B cell (primary cell): ENCODE measurements at regions not wholly inside any gene's neighbourhood (a gene's known extent, or its start where the extent isn't known, plus 50 kb on each side); places are given as distances from the start of the nearest gene placed in this dataset.

Experiments
- ATAC-seq: fragments of 200-7000 bp; cut with Tn5 transposase; one replicate; pipeline ENCODE4 v1.10.0; 2021; ENCODE audit warnings: low read depth, mild to moderate bottlenecking, moderate number of reproducible peaks, moderate library complexity
- CTCF ChIA-PET: fragments of 350-600 bp; sonication (Branson Sonifier 250); formaldehyde crosslinking; loops from one replicate; lab custom pipeline; 2021; ENCODE audit warnings: antibody characterized with exemption, inconsistent platforms; lab: Charles Lee
- POLR2A ChIA-PET: fragments of 350-600 bp; sonication (Branson Sonifier 250); formaldehyde crosslinking; loops from one replicate; lab custom pipeline; 2021; ENCODE audit warnings: antibody characterized with exemption; lab: Charles Lee
- DNase-seq: peaks from one replicate; pipeline ENCODE4 v3.0.0; 2013
- H2AFZ ChIP-seq: 2 replicates; pipeline ENCODE4 v1.6.1; 2012; ENCODE audit warnings: mild to moderate bottlenecking, low read depth, low read length; ENCODE audit not compliant: insufficient read depth, poor library complexity, severe bottlenecking
- H3K27ac ChIP-seq, 2 donors: 1 replicate in 1 of 2; 2 replicates in 1 of 2; pipeline ENCODE4 v1.5.1; 2012 to 2013; ENCODE audit warnings: low read length in 2 of 2, mild to moderate bottlenecking in 2 of 2, moderate library complexity in 1 of 2
- H3K27me3 ChIP-seq, 4 experiments: fragments of 200-600 bp in 1 of 4; sonication (generic) in 1 of 4; replicated peaks in 1 of 4; 1 replicate in 2 of 4; 2 replicates in 2 of 4; pipeline versions ENCODE4 v1.6.1 to v1.7.0; 2013 to 2016; ENCODE audit warnings: low read length in 3 of 4, mild to moderate bottlenecking in 2 of 4, mixed read lengths in 1 of 4, moderate library complexity in 1 of 4; ENCODE audit not compliant: insufficient read depth in 4 of 4, control insufficient read depth in 3 of 4; ENCODE audit errors: control extremely low read depth in 1 of 4
- H3K36me3 ChIP-seq, 2 experiments: replicated peaks in 1 of 2; 1 replicate in 1 of 2; 2 replicates in 1 of 2; pipeline versions ENCODE4 v1.6.1 to v1.7.1; 2013; ENCODE audit warnings: low read length in 1 of 2; ENCODE audit not compliant: insufficient read depth in 2 of 2, control insufficient read depth in 1 of 2; ENCODE audit errors: control extremely low read depth in 1 of 2, extremely low read depth in 1 of 2
- H3K4me1 ChIP-seq, 2 donors: fragments of 200-600 bp in 1 of 2; sonication (generic) in 1 of 2; 1 replicate in 1 of 2; 2 replicates in 1 of 2; pipeline versions ENCODE4 v1.5.1 to v1.6.1; 2013 to 2017; ENCODE audit warnings: low read length in 2 of 2; ENCODE audit not compliant: control insufficient read depth in 2 of 2, insufficient read depth in 2 of 2
- H3K4me2 ChIP-seq: replicated peaks from 2 replicates; pipeline ENCODE3; 2012; ENCODE audit warnings: mild to moderate bottlenecking, low read depth, low read length; ENCODE audit not compliant: poor library complexity, severe bottlenecking
- H3K4me3 ChIP-seq, 5 experiments: fragments of 200-600 bp in 1 of 5; sonication (generic) in 1 of 5; 1 replicate in 3 of 5; 2 replicates in 2 of 5; pipeline versions ENCODE4 v1.5.1 to v1.7.0; 2011 to 2016; ENCODE audit warnings: low read length in 4 of 5, mild to moderate bottlenecking in 4 of 5, low read depth in 2 of 5, control low read depth in 1 of 5, moderate library complexity in 1 of 5; ENCODE audit not compliant: insufficient read depth in 1 of 5; ENCODE audit errors: control extremely low read depth in 1 of 5, extremely low read depth in 1 of 5
- H3K79me2 ChIP-seq: fragments of 200-600 bp; sonication (generic); one replicate; pipeline ENCODE4 v1.6.0; 2016; ENCODE audit warnings: low read length; ENCODE audit not compliant: control insufficient read depth, insufficient read depth
- H3K9ac ChIP-seq: fragments of 200-600 bp; sonication (generic); 2 replicates; pipeline ENCODE4 v1.6.1; 2017; ENCODE audit warnings: mild to moderate bottlenecking, low read length, moderate library complexity
- H3K9me3 ChIP-seq, 3 donors: one replicate each; pipeline versions ENCODE4 v1.6.1 to v1.7.1; 2013; ENCODE audit warnings: low read length in 2 of 3; ENCODE audit not compliant: control insufficient read depth in 2 of 3, insufficient read depth in 1 of 3; ENCODE audit errors: control extremely low read depth in 1 of 3
- H4K20me1 ChIP-seq: 2 replicates; pipeline ENCODE4 v1.6.0; 2012; ENCODE audit warnings: mild to moderate bottlenecking, low read length; ENCODE audit not compliant: insufficient read depth, control insufficient read depth, poor library complexity, severe bottlenecking
- H3K27ac Mint-ChIP-seq: one replicate; pipeline ENCODE4 v1.8.0; 2021; ENCODE audit warnings: mixed read lengths
- H3K27me3 Mint-ChIP-seq: one replicate; pipeline ENCODE4 v1.8.0; 2021; ENCODE audit warnings: mixed read lengths
- H3K4me1 Mint-ChIP-seq: one replicate; pipeline ENCODE4 v1.8.0; 2021; ENCODE audit warnings: mixed read lengths
- H3K4me3 Mint-ChIP-seq: one replicate; pipeline ENCODE4 v1.8.0; 2021; ENCODE audit warnings: mixed read lengths
- H3K9me3 Mint-ChIP-seq: one replicate; pipeline ENCODE4 v1.8.0; 2022; ENCODE audit warnings: mixed read lengths; ENCODE audit not compliant: insufficient read depth
- EZH2 ChIP-seq: IDR thresholded peaks from 2 replicates; pipeline ENCODE4 v1.6.1; 2012; ENCODE audit warnings: borderline replicate concordance, low read depth, mild to moderate bottlenecking, moderate library complexity, low read length; ENCODE audit not compliant: insufficient read depth, poor library complexity, severe bottlenecking
- WGBS: methylation state at CpG from one replicate; pipeline ENCODE4 v1.1.5; 2013; ENCODE audit warnings: missing lambda C conversion rate; ENCODE audit not compliant: insufficient coverage; 5-methylcytosine and 5-hydroxymethylcytosine counted together
- intact Hi-C: fragments of 100-400 bp; cut with micrococcal nuclease; formaldehyde crosslinking; loops from one replicate; pipeline ENCODE4 v1.10.0; 2022
- TF ChIP-seq, protein P1 (sequence below): fragments of 200-600 bp; IDR thresholded peaks from one replicate; pipeline ENCODE4 v1.8.0; 2022; ENCODE audit warnings: antibody characterized with exemption, mild to moderate bottlenecking

DNA sequence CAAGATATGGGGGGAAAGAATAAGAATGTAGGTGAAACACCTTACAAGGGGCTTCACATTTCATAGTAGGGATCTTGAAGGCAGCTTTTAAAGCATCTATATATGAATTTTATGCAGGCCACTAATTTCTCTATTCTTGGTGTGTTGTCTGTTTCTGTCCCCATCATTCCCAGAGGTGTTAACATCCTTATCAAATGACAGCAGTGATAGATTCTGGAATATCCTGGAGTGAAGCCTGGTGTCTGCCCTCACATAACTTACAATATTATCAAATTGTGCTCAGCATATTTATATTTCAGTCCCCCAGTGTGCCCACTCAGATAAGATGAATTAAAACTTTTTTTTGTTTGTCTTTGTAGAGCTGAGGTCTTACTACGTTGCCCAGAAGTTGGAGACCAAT lies 486.2 kb downstream of the EPHA4 start:
- Histone ChIP-seq H3K9me3 (no peaks in the 10 kb centered on the region), H3K4me3 (no peak overlapping the region), H3K79me2 (no peaks in the 10 kb centered on the region), H3K4me1 (no peaks in the 10 kb centered on the region), H2AFZ (no peak overlapping the region), H3K27ac (no peak overlapping the region), H4K20me1 (no peaks in the 10 kb centered on the region), H3K27me3 (no peaks in the 10 kb centered on the region), H3K36me3 (no peaks in the 10 kb centered on the region), H3K4me2 (no peak overlapping the region), H3K9ac (no peak overlapping the region)
- POLR2A ChIA-PET: no interaction called here
- no peaks in the 10 kb centered on the region for H3K27me3 Mint-ChIP-seq
- CTCF ChIA-PET: no interaction called here
- no peak overlapping the region for H3K27ac Mint-ChIP-seq
- intact Hi-C loops: no loop called here
- H3K4me1 Mint-ChIP-seq: no peaks in the 10 kb centered on the region
- WGBS: no CpG with 5 or more reads among the region's 1 CpG
- DNase-seq: no peak
- no peak for TF ChIP-seq EZH2
- TF ChIP-seq, protein P1, sequence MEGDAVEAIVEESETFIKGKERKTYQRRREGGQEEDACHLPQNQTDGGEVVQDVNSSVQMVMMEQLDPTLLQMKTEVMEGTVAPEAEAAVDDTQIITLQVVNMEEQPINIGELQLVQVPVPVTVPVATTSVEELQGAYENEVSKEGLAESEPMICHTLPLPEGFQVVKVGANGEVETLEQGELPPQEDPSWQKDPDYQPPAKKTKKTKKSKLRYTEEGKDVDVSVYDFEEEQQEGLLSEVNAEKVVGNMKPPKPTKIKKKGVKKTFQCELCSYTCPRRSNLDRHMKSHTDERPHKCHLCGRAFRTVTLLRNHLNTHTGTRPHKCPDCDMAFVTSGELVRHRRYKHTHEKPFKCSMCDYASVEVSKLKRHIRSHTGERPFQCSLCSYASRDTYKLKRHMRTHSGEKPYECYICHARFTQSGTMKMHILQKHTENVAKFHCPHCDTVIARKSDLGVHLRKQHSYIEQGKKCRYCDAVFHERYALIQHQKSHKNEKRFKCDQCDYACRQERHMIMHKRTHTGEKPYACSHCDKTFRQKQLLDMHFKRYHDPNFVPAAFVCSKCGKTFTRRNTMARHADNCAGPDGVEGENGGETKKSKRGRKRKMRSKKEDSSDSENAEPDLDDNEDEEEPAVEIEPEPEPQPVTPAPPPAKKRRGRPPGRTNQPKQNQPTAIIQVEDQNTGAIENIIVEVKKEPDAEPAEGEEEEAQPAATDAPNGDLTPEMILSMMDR: no peak
- no peak for ATAC-seq
- H3K9me3 Mint-ChIP-seq: no peaks in the 10 kb centered on the region
- H3K4me3 Mint-ChIP-seq: no peak overlapping the region

DNA sequence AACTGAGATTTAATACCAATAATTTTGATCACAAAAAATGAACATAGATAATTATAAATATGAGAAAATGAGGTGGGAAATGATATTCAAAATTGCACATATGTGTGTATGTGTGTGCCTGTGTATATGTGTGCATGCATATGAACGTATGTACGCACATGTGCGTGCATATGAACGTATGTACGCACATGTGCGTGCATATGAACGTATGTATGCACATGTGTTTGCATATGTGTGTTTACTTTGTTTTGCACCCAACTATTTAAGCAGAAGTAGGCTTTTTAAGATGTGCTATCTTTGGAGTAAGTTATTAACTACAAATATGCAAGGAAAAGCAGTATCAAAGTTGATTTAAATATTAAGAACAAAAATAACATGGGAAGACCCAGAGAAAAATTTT lies 484.3 kb downstream of the EPHA4 start:
- no peak for DNase-seq
- H3K4me2 ChIP-seq: no peak overlapping the region
- H3K9ac ChIP-seq: no peak overlapping the region
- intact Hi-C loops: no loop called here
- H3K27me3 ChIP-seq: no peaks in the 10 kb centered on the region
- no peaks in the 10 kb centered on the region for H3K4me1 Mint-ChIP-seq
- no peaks in the 10 kb centered on the region for H3K36me3 ChIP-seq
- WGBS: no CpG with 5 or more reads among the region's 7 CpGs
- H3K4me3 Mint-ChIP-seq: no peak overlapping the region
- TF ChIP-seq, protein P1: no peak
- TF ChIP-seq EZH2: no peak
- H3K79me2 ChIP-seq: no peaks in the 10 kb centered on the region
- H3K27ac ChIP-seq: no peak overlapping the region
- H3K27ac Mint-ChIP-seq: no peak overlapping the region
- no peak for ATAC-seq
- ChIA-PET CTCF (no interaction called here), POLR2A (no interaction called here)
- H4K20me1 ChIP-seq: no peaks in the 10 kb centered on the region
- H3K4me1 ChIP-seq: no peaks in the 10 kb centered on the region
- H3K27me3 Mint-ChIP-seq: no peaks in the 10 kb centered on the region
- no peak overlapping the region for H2AFZ ChIP-seq
- no peaks in the 10 kb centered on the region for H3K9me3 ChIP-seq
- H3K4me3 ChIP-seq: no peak overlapping the region
- no peaks in the 10 kb centered on the region for H3K9me3 Mint-ChIP-seq
